GM18951 (cell line): ENCODE measurements at regions not wholly inside any gene's neighbourhood (a gene's known extent, or its start where the extent isn't known, plus 50 kb on each side); places are given as distances from the start of the nearest gene placed in this dataset.

ENCODE experiments used
- POLR2A ChIP-seq: IDR thresholded peaks from 4 replicates; pipeline ENCODE4 v1.6.1; 2011; ENCODE audit warnings: mild to moderate bottlenecking; ENCODE audit not compliant: insufficient read length, insufficient read depth; ENCODE audit errors: extremely low read depth
- in situ Hi-C: fragments of 300-500 bp; cut with MboI; formaldehyde crosslinking; loops from one replicate; pipeline ENCODE4 v1.12.0; 2022; ENCODE audit warnings: low sequenced_read_pairs, mixed read lengths, inconsistent platforms; ENCODE audit not compliant: unreplicated experiment

DNA sequence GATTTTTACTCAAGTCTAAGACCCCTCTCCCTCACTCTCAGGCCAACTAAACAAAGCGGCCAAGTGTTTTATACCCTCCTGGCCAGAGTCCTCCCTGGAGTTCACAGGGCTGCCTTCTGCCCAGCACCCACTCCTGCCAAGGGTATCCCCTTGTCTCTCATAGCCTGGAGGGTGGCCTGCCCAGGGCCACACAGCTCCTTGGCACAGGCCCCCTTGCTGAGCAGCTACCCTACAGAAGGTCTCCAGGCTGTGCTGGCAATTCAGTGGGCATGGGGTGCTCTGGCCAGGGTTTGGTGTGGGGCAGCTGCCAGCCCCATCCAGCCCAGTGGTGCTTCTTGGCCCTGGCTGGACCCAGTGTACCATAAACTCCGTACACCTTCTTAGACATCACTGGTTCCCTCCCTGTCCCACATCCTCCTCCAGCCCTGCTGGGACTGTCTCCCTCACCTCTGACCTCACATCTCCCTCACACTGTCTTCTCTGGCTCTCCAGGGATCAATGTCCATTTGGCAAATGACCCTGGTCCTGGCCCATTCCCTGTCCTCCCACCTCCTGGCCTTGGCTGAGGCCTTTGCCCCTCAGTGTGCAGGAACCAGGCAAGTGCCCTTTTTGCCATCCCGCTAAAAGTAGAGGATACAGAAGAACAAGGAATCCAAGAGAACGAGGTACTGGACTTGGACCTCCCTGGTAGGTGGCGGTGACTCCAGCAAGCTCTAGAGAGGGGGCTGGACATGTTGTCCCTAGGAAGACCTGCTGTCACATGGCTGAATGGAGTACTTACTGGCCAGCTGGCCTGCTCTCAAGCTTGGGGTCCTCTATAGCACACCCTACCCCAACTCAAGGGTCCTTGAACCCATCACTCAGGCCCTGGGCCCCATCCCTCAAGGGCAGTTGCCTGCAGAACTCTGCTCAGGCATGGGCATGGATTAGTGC is 50.0 kb upstream of the TRPM1 start:
- TF ChIP-seq POLR2A = no peak
- in situ Hi-C loops = no loop called here

DNA sequence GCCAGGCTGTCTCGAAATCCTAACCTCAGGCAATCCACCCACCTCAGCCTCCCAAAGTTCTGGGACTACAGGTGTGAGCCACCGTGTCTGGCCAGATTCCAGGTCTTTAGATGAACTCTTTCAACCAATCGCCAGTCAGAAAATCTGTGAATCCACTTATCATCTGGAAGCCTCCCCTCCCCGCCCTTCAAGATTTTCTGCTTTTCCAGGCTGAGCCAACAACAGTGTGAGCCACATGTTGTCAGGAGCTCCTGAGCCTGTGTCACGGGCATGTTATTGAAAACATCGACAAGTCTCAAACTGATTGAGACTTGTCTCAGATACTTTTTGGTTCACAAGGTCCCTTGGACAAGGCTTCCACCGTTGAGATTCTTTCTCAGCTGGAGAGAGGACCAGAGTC is 52.0 kb upstream of the TRPM1 start:
- in situ Hi-C loops = no loop called here
- TF ChIP-seq POLR2A = no peak

DNA sequence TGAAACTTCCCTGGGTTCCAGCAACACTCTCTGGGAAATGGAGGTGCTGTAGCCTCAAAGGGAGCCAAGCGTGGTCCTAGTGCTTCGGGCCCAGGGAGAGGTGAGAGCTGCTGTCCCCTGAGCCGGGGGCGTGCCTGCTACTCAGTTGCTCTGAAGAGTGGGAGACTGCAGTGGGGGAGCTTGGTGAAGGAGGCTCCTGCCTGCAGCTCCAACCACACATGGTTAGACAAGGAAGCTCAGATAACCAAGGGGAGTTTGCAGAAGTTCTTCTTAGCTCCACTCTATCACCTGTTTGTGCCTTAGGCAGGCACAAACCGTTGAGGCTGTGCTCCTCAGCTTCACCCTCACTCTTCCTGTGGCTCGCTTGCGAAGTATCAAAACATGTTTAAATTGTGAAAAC is 53.6 kb upstream of the TRPM1 start:
- in situ Hi-C loops = no loop called here
- no peak for TF ChIP-seq POLR2A

DNA sequence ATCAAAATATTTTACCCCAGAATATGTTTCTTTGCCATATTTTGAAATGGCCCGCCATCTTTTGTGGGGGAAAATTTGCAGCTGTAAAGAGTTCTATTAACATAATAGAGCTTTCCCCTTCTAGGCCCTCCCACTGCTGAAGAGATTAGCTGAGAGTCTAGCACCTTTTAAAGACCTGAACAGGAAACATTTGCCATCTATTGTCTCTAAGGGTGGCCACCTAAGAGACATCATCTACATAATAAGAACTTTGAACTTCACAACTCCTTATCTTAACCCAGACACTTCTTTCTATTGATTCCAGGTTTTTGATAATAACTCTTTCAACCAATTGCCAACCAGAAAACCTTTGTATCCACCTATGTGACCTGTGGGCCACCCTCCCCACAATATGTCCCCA is 54.7 kb upstream of the TRPM1 start:
- TF ChIP-seq POLR2A = no peak
- in situ Hi-C loops = no loop called here

DNA sequence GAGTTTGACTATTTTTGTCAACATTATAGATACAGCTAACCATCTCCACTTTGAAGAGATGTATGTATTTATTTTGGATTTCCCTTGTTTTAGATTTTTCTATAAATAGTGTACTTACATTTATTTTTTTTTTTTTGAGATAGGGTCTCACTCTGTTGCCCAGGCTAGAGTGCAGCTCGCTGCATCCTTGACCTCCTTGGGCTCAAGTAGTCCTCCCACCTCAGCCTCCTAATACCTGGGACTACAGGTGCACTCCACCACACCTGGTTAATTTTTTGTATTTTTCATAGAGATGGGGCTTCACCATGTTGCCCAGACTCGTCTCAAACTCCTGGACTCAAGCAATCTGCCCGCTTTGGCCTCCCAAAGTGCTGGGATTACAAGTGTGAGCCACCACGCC is 55.3 kb upstream of the TRPM1 start:
- no peak for TF ChIP-seq POLR2A
- in situ Hi-C loops = no loop called here

DNA sequence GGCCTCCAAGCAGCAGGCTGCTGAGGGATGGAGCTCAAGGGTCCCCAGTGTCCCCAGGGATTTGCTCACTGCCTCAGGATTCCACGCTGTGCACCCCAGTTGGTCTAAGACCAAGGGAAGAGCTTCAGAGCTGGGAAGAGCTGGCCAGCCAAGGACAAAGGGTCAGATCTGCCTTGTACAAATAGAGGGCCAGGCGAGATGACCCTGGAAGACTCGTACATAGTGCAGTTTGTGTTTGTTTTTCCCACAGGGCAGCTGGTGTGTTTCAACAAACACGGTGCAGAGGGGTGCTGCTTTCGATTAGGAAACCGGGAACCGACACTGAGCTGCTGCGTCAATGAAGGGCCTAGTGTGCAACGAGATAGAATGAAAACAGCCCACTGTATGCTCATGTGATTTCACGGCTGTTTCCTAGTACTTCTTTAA is 56.1 kb upstream of the TRPM1 start:
- no peak for TF ChIP-seq POLR2A
- in situ Hi-C loops = no loop called here

DNA sequence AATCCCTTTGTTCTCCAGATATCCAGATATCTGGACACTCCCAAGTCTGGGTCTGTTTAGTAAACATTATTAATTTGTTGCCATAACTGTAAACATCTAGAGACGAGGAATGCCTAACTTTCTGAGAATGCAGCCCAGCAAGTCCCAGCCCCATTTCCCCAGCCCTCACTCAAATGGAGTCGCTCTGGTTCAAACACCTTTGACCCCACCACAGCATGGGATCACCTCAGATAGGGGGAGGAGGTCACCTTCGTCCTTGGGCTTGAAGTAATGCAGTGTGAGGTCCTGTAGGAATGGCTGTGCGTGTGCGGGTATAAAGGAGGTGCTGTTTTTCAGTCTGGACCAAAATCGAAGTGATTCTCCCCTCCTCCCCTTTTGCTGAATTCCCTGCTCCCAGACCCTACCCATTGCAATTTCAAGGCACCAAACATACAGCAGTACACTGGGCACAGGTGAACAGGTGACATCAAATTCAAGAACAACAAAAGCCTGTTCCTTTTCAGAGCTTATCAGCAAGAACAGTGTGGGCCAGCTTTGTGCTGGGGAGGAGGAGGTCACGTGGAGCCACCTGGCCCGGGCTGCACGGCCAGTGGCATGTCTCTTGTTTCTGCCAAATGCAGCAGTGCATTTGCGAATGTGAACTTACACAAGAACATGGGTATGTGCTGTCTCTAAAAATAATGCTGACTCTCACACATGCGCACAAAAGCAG is 57.5 kb upstream of the TRPM1 start:
- in situ Hi-C loops = no loop called here
- no peak for TF ChIP-seq POLR2A

DNA sequence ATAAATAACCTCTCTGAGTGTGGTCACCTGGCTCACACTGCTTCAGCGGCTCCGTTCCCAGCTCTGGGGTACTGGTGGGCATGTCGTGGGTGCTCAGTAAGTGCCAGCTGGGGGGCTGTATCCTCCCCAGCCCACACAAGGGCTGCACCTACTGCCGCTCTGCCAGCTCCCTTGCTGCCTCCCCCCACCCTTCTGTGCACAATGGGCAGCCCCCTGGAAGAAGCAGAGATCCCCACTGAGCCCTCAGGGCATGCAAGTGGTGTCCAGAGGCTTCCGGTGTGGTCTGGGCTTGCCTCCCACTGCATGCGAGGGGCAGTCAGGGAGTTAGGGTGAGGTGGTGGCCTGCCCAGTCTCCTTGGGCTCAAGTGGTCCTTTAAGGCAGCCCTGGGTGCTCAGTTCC is 58.3 kb upstream of the TRPM1 start:
- no peak for TF ChIP-seq POLR2A
- in situ Hi-C loops = no loop called here

DNA sequence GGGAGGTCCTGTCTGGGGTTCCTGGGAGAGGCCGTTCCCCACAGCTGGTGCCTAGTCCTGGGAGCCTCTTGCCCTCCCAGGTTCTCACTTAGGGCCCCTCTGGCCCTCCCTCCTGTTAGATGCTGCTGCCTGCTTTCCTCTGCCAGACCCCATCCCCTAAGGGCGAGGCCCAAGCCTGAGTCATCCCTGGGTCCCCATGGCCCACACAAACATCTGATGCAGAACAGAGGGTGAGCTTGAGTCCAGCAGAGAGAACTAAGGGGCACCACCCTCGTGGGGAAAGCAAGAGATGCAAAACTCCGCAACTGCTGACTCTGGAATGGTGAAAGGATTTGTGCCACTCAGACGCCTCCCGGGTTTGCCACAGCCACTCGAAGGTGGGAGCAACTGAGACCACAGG is 58.8 kb upstream of the TRPM1 start:
- in situ Hi-C loops = no loop called here
- TF ChIP-seq POLR2A = no peak

DNA sequence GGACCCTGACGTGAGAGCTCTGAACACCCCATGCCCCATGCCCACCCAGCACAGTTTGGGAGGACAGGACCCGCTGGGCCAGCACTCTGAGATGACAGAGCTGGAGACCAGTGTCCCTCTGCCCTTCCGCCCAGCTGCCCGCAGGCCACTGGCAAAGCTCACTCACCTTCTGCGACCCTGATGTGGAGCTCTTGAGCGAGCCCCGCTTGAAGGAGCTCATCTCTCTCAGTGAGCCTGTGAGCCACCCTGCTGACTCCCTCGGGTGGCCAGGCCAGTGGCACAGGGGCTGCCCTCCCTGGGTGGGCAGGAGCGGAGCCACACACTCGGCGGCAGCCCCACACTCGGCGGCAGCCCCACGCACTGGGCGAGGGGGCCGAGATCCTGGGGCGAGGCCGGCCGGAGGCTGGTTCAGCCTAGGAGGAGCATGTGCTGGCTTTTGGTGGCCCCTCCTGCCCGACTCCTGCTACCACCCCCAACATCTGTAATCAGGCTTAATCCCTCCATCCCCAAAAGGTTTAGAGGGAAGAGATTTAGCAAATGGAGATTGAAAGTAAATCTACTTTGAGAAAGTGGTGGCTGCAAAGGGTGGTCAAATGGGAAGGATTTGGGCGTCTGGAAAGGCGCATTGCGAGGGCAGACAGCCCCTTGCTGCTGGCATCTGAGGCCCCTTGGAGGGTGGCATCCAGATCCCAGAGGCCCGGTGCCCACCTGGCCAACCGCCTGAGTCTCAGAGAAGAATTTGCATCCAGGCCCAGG is 59.4 kb upstream of the TRPM1 start:
- no peak for TF ChIP-seq POLR2A
- in situ Hi-C loops = no loop called here

DNA sequence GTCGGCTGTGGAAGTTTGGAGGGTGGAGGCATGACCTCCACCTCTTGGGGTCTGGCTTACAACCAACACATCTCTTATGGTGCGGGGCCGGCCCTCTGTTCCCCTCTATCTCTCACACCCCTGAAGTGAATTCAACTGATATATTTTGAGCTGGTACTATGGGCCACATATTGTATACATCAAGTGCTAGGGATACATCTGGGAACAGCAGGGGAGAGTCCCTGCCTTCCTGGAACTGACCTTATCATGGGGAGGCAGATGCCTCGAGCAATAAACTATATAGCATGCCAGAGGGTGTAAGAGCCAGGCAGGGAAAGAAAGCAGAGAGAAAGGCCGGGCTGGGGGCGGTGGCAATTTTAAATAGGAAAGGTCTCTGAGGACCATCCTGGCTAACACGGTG is 60.4 kb upstream of the TRPM1 start:
- TF ChIP-seq POLR2A = no peak
- in situ Hi-C loops = no loop called here

DNA sequence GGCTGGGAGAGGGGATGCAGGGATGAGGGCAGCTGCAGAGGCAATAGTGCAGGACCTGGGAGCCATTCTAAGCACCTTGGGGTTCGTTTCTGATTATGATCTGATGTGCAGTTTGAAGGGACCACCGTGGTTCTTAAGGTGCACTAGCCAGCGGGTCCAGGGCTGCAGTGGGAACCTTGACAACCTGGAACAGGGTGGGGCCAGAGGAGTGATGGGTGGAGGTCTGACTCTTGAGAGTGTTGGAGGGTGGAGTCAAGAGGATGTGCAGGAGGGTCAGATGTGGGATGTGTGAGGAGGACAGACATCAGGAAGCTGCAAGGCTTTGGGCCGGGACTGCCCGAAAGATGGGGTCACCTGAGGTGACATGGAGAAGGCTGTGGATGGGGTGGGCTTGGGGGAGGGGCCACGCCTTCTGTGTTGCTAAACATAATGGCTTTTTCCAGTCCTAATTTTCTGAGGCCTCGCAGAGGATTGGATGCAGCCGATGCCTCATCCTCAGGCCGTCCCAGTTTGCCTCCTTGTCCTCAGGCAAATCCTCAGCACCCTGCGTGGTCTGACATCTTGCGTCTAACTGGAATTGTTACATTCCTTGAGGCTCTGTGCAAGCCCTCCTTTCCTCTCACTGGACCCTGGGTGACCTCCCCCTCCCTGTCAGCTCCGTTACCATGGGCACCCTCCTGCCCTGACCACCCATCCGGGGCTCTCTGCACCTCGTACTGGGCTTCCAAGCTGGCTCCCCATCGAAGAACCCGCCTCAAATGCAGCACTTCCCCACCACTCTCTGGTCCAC is 61.4 kb upstream of the TRPM1 start:
- no peak for TF ChIP-seq POLR2A
- in situ Hi-C loops = no loop called here
